HG02943 (cell line): ENCODE measurements at regions not wholly inside any gene's neighbourhood (a gene's known extent, or its start where the extent isn't known, plus 50 kb on each side); places are given as distances from the start of the nearest gene placed in this dataset.

Source experiments
- ATAC-seq: cut with Tn5 transposase; IDR thresholded peaks from one replicate; pipeline ENCODE4 v1.9.1; 2021; ENCODE audit warnings: mild to moderate bottlenecking, low read depth, moderate library complexity; ENCODE audit not compliant: unreplicated experiment

GRCh38 chr10:21329995-21330627 is 195.4 kb downstream of the SKIDA1 start:
- ATAC-seq = no peak

DNA sequence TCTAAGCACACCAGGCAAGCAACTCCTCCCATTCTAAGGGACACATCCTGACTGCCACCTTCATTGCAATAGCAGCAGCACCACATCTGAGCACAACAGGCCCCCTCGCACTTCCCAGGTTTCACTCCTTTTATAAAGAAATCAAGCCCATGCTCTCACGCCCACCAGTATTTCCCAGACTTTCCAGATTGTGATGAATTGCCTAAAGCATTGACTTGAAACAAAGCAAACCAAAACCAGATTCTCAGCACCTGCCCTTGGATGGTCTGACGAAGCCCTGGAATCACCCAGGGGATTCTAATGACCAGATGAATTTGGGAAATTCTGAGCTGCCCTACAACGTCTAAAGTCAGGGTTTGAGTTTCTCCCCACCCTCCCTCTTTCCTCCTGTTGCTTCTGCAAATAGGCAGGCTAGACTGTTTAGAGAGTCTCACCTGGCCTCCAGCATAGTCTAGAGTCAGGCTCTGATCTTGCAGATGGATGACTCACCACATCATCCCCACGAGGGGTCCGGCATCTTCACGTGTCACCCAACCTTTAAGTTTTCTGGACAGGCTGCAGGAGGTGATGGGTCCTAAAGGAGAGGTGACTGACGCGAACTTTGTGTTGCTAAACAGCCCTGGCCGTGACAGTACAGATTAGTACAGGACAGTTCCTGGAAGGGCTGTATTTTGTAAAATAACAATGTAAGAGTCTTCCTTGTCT is 198.0 kb downstream of the SKIDA1 start:
- ATAC-seq = no peak

DNA sequence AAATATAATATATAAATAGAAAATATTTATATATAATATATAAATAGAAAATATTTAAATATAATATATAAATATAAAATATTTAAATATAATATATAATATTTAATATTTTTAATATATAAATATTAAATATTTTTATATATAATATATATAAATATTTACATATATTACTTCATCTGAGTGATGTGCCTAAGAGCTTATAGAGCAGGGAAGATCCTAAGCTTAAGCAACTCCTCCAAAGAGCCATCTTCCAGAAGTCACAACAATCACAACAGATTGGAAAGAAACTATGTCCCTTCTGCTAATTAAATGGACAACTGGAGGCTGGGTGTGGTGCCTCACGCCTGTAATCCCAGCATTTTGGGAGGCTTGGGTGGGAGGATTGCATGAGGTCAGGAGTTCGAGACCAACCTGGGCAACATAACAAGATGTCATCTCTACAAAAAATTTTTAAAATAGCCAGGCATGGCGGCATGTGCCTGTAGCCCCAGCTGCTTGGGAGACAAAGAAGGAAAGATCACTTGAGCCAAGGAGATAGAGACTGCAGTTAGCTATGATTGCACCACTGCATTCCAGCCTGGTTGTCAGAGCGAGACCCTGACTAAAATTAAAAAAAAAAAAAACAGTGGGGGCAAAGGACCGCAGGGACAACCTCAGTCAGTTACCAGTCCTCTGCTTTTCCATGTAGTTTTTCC is 198.7 kb downstream of the SKIDA1 start:
- ATAC-seq = no peak

DNA sequence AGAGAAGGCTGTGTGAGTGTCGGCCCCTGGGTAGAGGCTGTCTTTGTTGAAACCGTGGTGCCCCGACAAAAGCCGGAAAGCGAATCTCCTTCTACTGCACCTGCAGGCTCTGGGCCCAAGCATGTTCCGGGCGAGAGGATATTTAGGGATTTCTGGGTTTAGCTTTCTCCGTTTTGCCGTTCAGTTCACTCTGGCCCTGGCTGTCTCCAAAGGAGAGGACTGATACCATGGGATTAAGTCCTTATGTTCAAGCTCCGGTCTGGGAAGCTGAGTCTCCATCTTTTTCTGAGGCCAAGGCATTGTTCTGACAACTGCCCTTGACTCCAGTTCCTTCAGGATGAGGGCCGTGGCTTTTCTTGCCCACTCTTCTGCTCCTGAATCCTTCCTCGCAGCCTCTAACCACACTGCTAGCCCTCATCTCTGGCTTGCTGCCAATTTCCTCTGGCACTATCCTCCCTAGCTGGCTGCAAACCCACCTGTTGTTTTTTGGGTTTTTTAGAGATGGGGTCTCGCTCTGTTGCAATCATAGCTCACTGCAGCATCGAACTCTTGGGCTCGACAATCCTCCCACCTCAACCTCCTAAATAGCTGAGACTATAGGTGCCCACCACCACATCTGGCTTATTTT is 206.8 kb downstream of the SKIDA1 start:
- ATAC-seq = no peak

DNA sequence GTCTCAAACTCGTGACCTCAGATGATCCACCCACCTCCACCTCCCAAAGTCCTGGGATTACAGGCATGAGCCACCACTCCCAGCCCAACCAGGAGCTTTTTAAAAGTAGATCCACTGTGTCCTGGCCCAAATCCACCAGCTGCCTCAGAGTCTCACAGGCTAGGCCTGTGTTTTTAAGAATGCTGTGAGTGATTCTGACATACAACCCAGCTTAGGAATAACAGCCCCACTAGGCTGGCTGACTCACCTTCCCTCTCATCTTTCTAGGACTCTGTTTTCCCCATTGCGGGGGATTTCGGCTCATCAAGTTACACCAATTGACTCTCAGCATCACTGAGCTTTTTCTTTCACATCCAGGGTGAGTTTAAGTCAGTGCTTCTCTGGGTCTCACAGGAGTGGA is 207.6 kb downstream of the SKIDA1 start:
- ATAC-seq = no peak

GRCh38 chr10:21315645-21316220 is 209.7 kb downstream of the SKIDA1 start:
- no peak for ATAC-seq

DNA sequence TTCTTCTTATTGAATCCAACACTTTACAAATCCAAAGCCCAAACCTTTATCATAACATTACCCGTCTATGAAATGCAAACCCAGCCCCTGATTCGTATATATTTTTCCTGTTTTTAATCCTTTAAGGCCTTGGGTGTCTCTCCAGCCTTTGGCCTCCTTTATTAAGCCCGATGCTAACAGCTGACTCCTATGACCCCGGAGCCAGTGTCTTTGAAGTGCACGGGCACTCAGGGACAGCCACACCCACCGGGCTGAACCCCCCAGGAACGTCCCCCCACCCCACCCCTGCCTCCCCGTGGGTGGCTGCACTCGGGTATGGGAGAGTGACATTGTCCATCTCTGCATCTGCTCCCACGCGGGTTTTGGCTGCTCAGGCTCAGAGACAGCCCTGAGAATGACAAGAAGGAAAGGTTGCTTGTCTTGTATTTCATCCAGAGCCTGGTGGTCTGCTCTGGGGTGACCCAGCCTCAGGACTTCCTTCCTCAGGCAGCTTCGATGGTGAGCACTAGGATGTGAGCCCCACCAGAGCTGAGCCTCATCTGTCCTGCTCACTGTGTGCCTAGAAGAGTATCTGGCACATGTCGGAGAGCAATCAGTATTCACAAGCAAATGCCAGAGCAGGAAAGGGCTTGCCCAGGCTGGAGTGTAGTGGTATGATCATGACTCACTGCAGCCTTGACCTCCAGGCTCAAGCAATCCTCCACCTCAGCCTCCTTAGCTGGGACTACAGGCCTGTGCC is 210.4 kb downstream of the SKIDA1 start:
- no peak for ATAC-seq

DNA sequence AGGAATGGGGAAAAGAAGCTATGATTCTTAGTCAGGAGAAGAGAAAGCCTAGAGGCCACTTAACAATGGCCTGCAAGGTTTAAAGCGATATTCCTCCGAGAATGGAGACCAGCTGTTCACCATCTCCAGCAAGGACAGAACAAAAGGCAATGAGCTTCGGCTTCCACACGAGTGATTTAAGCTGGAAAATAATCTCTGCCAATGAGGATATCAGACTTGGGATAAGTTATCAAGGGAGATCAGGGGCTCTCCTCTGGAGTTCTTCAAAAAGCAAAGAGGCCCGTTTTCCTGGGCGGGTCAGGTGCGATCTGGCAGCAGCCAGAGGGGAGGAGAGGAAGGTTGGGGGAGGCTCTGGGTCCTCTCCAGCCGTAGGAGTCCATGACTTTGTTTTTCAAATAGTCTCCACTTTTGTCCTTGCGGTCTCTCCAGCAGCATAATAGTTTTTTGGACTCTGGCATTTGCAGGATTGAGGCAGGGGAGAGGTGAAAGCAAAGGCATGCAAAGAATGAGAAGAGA is 211.3 kb downstream of the SKIDA1 start:
- ATAC-seq = no peak

- ATAC-seq = no peak
Observed at GRCh38 chr10:21313691-21314090, 211.8 kb downstream of the SKIDA1 start.

DNA sequence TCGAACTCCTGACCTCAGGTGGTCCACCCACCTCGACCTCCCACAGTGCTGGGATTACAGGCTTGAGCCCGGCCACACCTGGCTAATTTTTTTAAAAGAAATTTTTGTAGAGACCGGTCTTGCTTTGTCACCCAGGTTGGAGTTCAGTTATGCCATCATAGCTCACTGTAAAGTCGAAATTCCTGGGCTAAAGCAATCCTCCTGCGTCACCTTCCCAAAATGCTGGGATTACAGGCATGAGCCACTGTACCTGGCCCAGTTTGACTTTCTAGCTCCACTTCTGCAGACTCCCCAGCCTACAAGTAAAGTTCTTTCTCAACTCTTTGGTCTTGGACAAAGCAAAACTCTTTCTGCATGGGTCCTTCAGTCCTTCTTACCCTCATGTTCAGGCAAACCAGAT is 214.1 kb downstream of the SKIDA1 start:
- no peak for ATAC-seq

DNA sequence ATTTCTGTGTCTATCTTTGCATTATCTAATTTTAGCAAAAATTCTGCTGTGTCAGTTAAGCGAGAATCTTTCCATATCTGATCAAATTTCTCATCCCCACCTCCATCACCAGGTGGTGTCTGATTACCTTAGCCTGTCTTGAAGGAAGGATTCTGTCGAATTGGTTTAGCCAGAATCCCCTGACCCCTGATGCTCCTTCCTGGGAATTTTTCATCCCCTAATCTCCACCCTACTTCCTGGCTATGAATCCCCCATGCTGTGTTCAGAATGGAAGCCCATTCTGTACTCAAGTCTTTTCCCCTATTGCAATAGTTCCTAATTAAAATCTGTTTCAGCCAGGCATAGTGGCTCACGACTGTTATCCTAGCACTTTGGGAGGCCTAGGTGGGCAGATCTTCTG is 216.1 kb downstream of the SKIDA1 start:
- ATAC-seq = no peak

GRCh38 chr10:21308946-21309345 is 216.5 kb downstream of the SKIDA1 start:
- ATAC-seq = no peak

- no peak for ATAC-seq
Observed at GRCh38 chr10:21308018-21308417, 217.5 kb downstream of the SKIDA1 start.

- no peak for ATAC-seq
Observed at GRCh38 chr10:21304608-21305007, 220.9 kb downstream of the SKIDA1 start.

DNA sequence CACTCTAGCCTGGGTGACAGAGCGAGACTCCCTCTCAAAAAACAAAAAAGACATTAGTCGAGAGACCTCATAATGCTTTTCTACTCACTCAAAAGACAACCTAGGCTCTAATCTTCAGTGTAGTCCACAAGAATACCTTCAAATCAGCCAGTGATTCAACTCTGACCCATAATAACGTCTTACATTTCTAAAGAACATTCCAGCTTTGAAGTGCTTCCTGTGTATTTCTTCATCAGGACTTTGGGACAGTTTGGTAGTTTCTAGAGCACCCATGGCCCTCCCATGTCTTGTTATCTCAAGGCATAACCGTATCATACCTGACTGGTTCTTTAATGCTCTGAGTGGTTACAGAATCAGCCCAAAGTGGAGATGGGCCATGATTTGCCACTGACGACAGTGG is 221.3 kb downstream of the SKIDA1 start:
- no peak for ATAC-seq

DNA sequence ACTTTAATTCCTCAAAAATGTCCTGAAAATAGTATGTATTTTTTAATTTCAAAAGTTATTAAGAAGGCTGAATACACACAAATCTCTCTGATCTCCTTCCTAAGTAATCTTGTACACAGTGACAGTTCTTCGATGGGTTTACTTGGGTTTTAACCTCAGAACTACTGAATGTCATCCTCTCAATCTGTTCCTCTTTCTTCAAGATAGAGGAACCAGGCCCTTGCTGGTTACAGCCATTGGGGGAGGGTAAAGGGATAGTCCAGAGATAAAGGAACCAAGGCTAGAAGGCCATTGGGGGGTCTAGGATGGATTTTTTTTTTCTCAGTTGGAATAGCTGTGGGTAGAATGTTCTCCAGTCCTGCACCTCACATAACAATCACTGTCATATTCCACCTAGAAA is 224.9 kb downstream of the SKIDA1 start:
- ATAC-seq = no peak

DNA sequence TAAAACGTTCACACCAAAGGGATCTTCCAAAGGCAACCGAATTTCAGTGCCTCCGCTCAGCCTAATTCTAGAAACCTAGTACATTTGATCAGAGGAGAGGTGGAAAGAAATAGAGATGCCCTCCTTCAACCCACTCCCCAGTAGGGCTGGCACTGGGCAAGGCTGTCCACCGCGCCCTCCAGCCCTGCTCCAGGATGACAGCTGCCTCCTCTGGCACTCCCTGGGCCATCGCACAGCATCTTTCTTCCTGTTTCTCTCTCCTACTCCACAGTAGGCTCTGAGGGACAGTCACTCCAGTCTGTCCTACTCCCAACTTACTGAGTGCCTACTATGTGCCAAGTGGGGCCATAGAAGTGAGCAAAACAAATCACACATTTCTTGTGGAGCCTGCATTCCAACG is 226.2 kb downstream of the SKIDA1 start:
- ATAC-seq = no peak

- ATAC-seq = no peak
Observed at GRCh38 chr10:21298701-21299100, 226.8 kb downstream of the SKIDA1 start.

- no peak for ATAC-seq
Observed at GRCh38 chr10:21297603-21298383, 227.7 kb downstream of the SKIDA1 start.
